Neural cell (in vitro differentiated cells): ENCODE measurements at regions not wholly inside any gene's neighbourhood (a gene's known extent, or its start where the extent isn't known, plus 50 kb on each side); places are given as distances from the start of the nearest gene placed in this dataset.

Source experiments
- H2AFZ ChIP-seq: fragments of 200-600, 300-800 bp; sonication (generic), shearing (Covaris generic); 2 replicates; pipeline ENCODE4 v1.6.0; 2014; ENCODE audit warnings: low read depth, mild to moderate bottlenecking, antibody characterized with exemption, low read length, moderate library complexity
- H3F3A ChIP-seq: fragments of 200-600 bp; shearing (Covaris generic); 2 replicates; pipeline ENCODE4 v1.6.1; 2016; ENCODE audit warnings: mild to moderate bottlenecking, moderate library complexity, mixed read lengths, antibody characterized with exemption, low read length; ENCODE audit not compliant: insufficient read depth, poor library complexity, severe bottlenecking
- H3K27ac ChIP-seq: fragments of 200-600, 300-800 bp; sonication (generic), shearing (Covaris generic); 2 replicates; pipeline ENCODE4 v1.5.1; 2014; ENCODE audit warnings: mild to moderate bottlenecking, low read length, moderate library complexity
- H3K27me3 ChIP-seq: fragments of 300-800, 200-600 bp; sonication (generic), shearing (Covaris generic); 2 replicates; pipeline ENCODE4 v1.6.0; 2014; ENCODE audit warnings: mild to moderate bottlenecking, low read depth, low read length, moderate library complexity; ENCODE audit not compliant: insufficient read depth
- H3K36me3 ChIP-seq: fragments of 300-800, 200-600 bp; sonication (generic), shearing (Covaris generic); 2 replicates; pipeline ENCODE4 v1.5.1; 2014; ENCODE audit warnings: mild to moderate bottlenecking, antibody characterized with exemption, low read length, moderate library complexity; ENCODE audit not compliant: insufficient read depth
- H3K4me2 ChIP-seq: fragments of 300-800, 200-600 bp; sonication (generic), shearing (Covaris generic); 2 replicates; pipeline ENCODE4 v1.6.0; 2014; ENCODE audit warnings: mild to moderate bottlenecking, low read length
- H3K4me3 ChIP-seq: fragments of 300-800, 200-600 bp; sonication (generic), shearing (Covaris generic); 2 replicates; pipeline ENCODE4 v1.5.1; 2014; ENCODE audit warnings: mild to moderate bottlenecking, low read length, moderate library complexity
- H3K79me2 ChIP-seq: fragments of 200-600 bp; shearing (Covaris generic); replicated peaks from 2 replicates; pipeline ENCODE4 v1.6.0; 2014; ENCODE audit warnings: mild to moderate bottlenecking, low read length, moderate library complexity; ENCODE audit not compliant: insufficient read depth
- H3K9ac ChIP-seq: fragments of 300-800, 200-600 bp; sonication (generic), shearing (Covaris generic); 2 replicates; pipeline ENCODE4 v1.6.1; 2016; ENCODE audit warnings: mild to moderate bottlenecking, low read length, mixed read lengths
- H3K9me2 ChIP-seq: fragments of 200-600 bp; shearing (Covaris generic); 2 replicates; pipeline ENCODE4 v1.6.1; 2016; ENCODE audit warnings: mild to moderate bottlenecking, low read length, mixed read lengths; ENCODE audit not compliant: insufficient read depth
- H3K9me3 ChIP-seq: fragments of 200-600, 300-800 bp; sonication (generic), shearing (Covaris generic); 2 replicates; pipeline ENCODE4 v1.6.1; 2016; ENCODE audit warnings: mild to moderate bottlenecking, mixed run types, low read length, moderate library complexity, mixed read lengths
- H4K20me1 ChIP-seq: fragments of 200-600 bp; shearing (Covaris generic); 2 replicates; pipeline ENCODE4 v1.6.1; 2016; ENCODE audit warnings: mild to moderate bottlenecking, mixed run types; ENCODE audit not compliant: insufficient read depth
- EP300 ChIP-seq: fragments of 450-650 bp; conservative IDR thresholded peaks from 2 replicates; pipeline ENCODE4 v1.6.1; 2014; ENCODE audit warnings: antibody characterized with exemption, mild to moderate bottlenecking, moderate library complexity; ENCODE audit not compliant: poor library complexity, severe bottlenecking
- EZH2 ChIP-seq: fragments of 200-600, 300-800 bp; shearing (Covaris generic), sonication (generic); IDR thresholded peaks from 2 replicates; pipeline ENCODE4 v1.6.1; 2014; ENCODE audit warnings: antibody characterized with exemption, low read length, borderline replicate concordance, mild to moderate bottlenecking; ENCODE audit not compliant: insufficient read depth, poor library complexity, severe bottlenecking
- MXI1 ChIP-seq: fragments of 450-650 bp; conservative IDR thresholded peaks from 2 replicates; pipeline ENCODE4 v1.6.1; 2014; ENCODE audit warnings: antibody characterized with exemption, mild to moderate bottlenecking; ENCODE audit not compliant: poor library complexity, severe bottlenecking
- POLR2AphosphoS5 ChIP-seq: IDR thresholded peaks from 2 replicates; pipeline ENCODE4 v1.6.1; 2012
- RAD21 ChIP-seq: fragments of 450-650 bp; conservative IDR thresholded peaks from 2 replicates; pipeline ENCODE4 v1.6.1; 2014; ENCODE audit warnings: antibody characterized with exemption, mild to moderate bottlenecking, moderate library complexity
- SMC3 ChIP-seq: fragments of 450-650 bp; conservative IDR thresholded peaks from 2 replicates; pipeline ENCODE4 v1.6.1; 2014; ENCODE audit warnings: antibody characterized with exemption, mild to moderate bottlenecking, moderate library complexity; ENCODE audit not compliant: poor library complexity
- TAF1 ChIP-seq: IDR thresholded peaks from 2 replicates; pipeline ENCODE4 v1.6.1; 2012; ENCODE audit warnings: low read depth
- TF ChIP-seq, protein P1 (sequence below): IDR thresholded peaks from 2 replicates; pipeline ENCODE4 v1.6.1; 2012; ENCODE audit warnings: borderline replicate concordance
- TF ChIP-seq, protein P2 (sequence below): fragments of 450-650 bp; IDR thresholded peaks from 2 replicates; pipeline ENCODE4 v1.5.1; 2014; ENCODE audit warnings: antibody characterized with exemption, mild to moderate bottlenecking, moderate library complexity; ENCODE audit not compliant: poor library complexity, severe bottlenecking

DNA sequence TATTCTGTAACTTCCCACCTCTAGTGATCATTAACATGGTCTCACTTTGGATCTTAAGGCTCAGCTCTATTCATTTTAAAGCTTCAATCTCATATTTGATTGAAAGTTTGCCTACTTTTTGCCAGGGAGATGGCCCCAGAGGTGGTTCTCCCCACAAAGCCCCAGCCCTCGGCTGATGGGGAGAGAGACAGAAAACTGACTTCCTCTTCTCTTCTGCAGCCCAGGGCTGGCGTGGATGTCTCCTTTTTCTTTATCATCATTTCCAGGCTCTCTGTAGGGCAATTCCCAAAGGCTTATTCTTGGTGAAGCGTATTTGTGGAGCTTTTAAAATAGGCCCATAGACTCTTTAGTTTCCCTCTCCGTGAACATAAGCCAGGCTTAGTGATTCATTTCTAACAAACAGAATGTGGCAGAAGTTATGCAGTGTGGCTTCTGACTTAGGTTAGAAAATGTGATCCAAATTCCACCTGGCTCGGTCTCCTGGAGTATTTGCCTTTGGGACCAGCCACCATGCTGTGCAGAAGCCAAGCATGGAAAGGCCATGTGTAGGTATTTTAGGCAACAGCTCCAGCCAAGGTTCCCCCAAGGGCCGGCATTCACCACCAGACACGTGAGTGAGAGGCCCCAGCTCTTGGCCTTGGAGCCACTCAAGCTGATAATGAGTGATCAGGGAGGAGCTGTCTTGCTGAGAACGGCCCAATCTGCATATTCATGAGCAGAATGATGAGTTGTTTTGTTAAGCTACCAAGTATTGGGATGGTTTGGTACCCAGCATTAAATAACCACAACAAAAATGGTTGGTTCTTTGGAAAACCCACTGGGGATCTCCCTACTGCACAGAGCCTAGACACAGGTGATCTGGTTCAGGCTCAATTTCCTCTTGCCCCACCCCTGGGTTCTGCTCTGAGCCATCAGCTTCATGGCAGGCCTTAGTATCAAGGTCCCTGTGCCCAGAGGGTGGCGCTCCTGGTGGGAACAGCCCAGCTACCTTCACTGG, 353.2 kb upstream of the PROK2 start:
- TF ChIP-seq POLR2AphosphoS5 (no peak), EP300 (no peak), RAD21 (no peak), MXI1 (no peak), EZH2 (no peak), SMC3 (no peak), TAF1 (no peak)
- TF ChIP-seq, protein P1, sequence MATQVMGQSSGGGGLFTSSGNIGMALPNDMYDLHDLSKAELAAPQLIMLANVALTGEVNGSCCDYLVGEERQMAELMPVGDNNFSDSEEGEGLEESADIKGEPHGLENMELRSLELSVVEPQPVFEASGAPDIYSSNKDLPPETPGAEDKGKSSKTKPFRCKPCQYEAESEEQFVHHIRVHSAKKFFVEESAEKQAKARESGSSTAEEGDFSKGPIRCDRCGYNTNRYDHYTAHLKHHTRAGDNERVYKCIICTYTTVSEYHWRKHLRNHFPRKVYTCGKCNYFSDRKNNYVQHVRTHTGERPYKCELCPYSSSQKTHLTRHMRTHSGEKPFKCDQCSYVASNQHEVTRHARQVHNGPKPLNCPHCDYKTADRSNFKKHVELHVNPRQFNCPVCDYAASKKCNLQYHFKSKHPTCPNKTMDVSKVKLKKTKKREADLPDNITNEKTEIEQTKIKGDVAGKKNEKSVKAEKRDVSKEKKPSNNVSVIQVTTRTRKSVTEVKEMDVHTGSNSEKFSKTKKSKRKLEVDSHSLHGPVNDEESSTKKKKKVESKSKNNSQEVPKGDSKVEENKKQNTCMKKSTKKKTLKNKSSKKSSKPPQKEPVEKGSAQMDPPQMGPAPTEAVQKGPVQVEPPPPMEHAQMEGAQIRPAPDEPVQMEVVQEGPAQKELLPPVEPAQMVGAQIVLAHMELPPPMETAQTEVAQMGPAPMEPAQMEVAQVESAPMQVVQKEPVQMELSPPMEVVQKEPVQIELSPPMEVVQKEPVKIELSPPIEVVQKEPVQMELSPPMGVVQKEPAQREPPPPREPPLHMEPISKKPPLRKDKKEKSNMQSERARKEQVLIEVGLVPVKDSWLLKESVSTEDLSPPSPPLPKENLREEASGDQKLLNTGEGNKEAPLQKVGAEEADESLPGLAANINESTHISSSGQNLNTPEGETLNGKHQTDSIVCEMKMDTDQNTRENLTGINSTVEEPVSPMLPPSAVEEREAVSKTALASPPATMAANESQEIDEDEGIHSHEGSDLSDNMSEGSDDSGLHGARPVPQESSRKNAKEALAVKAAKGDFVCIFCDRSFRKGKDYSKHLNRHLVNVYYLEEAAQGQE, result no peak
- TF ChIP-seq, protein P2, sequence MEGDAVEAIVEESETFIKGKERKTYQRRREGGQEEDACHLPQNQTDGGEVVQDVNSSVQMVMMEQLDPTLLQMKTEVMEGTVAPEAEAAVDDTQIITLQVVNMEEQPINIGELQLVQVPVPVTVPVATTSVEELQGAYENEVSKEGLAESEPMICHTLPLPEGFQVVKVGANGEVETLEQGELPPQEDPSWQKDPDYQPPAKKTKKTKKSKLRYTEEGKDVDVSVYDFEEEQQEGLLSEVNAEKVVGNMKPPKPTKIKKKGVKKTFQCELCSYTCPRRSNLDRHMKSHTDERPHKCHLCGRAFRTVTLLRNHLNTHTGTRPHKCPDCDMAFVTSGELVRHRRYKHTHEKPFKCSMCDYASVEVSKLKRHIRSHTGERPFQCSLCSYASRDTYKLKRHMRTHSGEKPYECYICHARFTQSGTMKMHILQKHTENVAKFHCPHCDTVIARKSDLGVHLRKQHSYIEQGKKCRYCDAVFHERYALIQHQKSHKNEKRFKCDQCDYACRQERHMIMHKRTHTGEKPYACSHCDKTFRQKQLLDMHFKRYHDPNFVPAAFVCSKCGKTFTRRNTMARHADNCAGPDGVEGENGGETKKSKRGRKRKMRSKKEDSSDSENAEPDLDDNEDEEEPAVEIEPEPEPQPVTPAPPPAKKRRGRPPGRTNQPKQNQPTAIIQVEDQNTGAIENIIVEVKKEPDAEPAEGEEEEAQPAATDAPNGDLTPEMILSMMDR, result no peak
- Histone ChIP-seq H3K9me2 (no peaks in the 10 kb centered on the region), H3K4me2 (no peak overlapping the region), H2AFZ (no peak overlapping the region), H3K79me2 (no peaks in the 10 kb centered on the region), H3K4me3 (peak overlapping the region; percentile 12), H3K27me3 (no peaks in the 10 kb centered on the region), H3K9ac (no peak overlapping the region), H4K20me1 (no peaks in the 10 kb centered on the region), H3F3A (no peaks in the 10 kb centered on the region), H3K36me3 (no peaks in the 10 kb centered on the region), H3K9me3 (no peaks in the 10 kb centered on the region), H3K27ac (no peak overlapping the region)

DNA sequence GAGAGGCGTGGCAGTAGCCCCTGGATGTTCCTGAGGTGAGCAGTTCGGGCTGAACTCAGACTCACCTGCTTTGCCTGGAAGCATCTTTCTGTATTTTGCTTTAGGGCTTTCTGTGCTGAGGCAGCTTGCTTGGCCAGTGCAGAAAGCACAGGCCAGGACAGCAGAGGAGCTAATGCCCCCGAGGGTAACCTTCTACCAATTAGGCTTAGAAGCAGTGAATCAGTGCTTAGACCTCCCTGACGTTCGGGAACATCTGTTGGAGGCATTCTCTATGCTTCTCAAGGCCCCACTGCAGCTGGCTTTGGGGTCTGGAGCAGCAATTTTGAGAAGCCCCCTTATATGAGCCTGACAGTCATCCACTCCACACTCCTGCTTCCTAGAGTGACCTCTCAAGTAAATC, 350.7 kb upstream of the PROK2 start:
- Histone ChIP-seq H3K36me3 (no peaks in the 10 kb centered on the region), H4K20me1 (no peaks in the 10 kb centered on the region), H3K4me2 (no peak overlapping the region), H3F3A (no peaks in the 10 kb centered on the region), H3K9ac (no peak overlapping the region), H3K4me3 (no peak overlapping the region), H3K9me2 (no peaks in the 10 kb centered on the region), H3K27me3 (no peaks in the 10 kb centered on the region), H2AFZ (no peak overlapping the region), H3K79me2 (no peaks in the 10 kb centered on the region), H3K9me3 (no peaks in the 10 kb centered on the region), H3K27ac (no peak overlapping the region)
- TF ChIP-seq EP300 (no peak), RAD21 (no peak), EZH2 (no peak), TAF1 (no peak), SMC3 (no peak), MXI1 (no peak), POLR2AphosphoS5 (no peak)
- TF ChIP-seq, protein P1, result no peak
- TF ChIP-seq, protein P2, result no peak
